ENCODE measurements at regions not wholly inside any gene's neighbourhood (a gene's known extent, or its start where the extent isn't known, plus 50 kb on each side); places are given as distances from the start of the nearest gene placed in this dataset.

DNA sequence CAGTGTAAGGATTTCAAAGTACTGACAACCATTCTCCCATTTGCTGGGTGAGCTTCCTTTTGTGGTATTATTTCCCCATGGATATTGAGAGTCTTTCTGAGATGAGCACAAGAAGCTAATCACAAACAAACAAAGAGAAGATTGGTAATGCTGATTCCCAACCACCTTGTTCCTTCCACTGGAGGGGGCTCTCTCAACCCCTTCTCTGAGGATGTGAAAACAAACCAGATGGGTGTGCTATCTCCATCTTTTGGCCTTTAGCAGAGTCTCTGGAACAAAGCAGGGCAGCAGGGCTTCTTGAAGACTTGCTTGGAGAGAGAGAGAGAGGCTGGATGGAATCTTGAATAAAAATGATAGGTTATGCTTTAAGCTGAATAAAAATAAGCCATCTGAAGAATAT, 576.7 kb upstream of the ZNF462 start:
- DNase-seq (ENCODE audit: low read depth): no peak
- TF ChIP-seq, protein P1, sequence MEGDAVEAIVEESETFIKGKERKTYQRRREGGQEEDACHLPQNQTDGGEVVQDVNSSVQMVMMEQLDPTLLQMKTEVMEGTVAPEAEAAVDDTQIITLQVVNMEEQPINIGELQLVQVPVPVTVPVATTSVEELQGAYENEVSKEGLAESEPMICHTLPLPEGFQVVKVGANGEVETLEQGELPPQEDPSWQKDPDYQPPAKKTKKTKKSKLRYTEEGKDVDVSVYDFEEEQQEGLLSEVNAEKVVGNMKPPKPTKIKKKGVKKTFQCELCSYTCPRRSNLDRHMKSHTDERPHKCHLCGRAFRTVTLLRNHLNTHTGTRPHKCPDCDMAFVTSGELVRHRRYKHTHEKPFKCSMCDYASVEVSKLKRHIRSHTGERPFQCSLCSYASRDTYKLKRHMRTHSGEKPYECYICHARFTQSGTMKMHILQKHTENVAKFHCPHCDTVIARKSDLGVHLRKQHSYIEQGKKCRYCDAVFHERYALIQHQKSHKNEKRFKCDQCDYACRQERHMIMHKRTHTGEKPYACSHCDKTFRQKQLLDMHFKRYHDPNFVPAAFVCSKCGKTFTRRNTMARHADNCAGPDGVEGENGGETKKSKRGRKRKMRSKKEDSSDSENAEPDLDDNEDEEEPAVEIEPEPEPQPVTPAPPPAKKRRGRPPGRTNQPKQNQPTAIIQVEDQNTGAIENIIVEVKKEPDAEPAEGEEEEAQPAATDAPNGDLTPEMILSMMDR (IDR thresholded peaks at IDR 0.05; ENCODE audit: low read length, missing control alignments): no peak
- H3K4me3 ChIP-seq (replicated peaks; ENCODE audit: low read depth, low read length): no peak overlapping the region

DNA sequence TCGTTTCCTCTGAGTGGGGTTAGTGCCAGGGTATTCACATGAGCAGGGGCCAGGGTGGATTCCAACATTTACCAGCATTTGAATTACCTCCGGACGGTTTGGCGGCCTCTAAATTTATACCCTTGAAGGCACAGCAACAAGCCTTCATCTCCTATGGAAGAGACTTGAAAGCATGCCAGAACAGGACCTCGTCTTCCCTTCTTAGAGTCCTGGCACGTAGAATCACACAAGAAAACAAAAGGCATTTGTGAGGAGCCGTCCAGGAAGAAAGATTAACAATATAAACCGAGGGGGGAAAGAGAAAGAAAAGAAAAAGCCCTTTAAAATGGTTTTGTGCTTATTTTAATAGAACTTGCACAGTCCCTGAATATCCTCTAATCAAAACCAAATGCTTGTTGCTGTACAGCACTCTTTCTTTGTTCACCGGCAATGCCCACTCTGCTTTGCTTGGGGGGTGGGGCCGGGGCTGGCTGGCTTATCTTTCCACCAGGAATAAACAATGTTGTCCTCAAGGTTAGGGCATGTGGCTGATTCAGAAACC, 575.8 kb upstream of the ZNF462 start:
- no peak for DNase-seq (ENCODE audit: low read depth)
- TF ChIP-seq, protein P1 (IDR thresholded peaks at IDR 0.05; ENCODE audit: low read length, missing control alignments): no peak
- H3K4me3 ChIP-seq (replicated peaks; ENCODE audit: low read depth, low read length): no peak overlapping the region

DNA sequence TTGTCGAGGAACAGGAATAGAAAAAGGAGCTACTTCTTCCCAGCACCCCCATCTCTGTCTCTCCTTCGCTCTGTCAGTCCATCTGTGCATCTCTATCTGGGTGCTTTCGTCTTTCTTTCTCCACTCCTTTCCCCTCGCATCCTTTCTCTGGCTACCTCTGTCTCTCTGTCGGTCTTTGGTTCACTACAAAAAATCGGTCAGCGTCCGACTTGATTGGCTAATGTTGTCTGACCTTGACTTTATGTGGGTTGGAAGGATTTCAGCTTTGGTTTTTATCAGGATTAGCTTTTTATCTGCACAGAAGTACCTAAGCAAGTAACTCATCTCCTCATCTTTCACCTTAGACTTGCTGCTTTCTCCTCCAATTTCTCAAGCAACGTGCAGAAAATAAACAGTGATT, 575.2 kb upstream of the ZNF462 start:
- TF ChIP-seq, protein P1 (IDR thresholded peaks at IDR 0.05; ENCODE audit: low read length, missing control alignments): no peak
- no peak overlapping the region for H3K4me3 ChIP-seq (replicated peaks; ENCODE audit: low read depth, low read length)
- no peak for DNase-seq (ENCODE audit: low read depth)

DNA sequence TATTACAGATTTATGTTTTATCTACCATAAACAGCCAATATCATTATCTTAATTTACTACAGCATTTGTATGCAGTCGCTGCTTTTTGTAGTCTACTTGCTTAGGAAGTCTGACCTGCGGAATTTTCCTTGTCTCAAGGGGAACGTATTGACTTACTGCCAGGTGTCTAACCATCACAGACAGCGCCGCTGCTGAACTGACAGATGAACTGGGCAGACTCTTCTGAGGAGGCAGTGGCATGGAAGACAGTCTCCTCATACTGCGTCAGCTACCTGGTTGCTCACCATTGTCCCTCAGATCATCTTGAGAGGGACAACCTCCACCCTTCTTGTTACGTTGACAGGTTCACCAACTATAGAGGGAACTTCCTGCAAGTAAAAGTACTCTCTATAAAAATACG, 574.3 kb upstream of the ZNF462 start:
- no peak overlapping the region for H3K4me3 ChIP-seq (replicated peaks; ENCODE audit: low read depth, low read length)
- TF ChIP-seq, protein P1 (IDR thresholded peaks at IDR 0.05; ENCODE audit: low read length, missing control alignments): no peak
- DNase-seq (ENCODE audit: low read depth): no peak

DNA sequence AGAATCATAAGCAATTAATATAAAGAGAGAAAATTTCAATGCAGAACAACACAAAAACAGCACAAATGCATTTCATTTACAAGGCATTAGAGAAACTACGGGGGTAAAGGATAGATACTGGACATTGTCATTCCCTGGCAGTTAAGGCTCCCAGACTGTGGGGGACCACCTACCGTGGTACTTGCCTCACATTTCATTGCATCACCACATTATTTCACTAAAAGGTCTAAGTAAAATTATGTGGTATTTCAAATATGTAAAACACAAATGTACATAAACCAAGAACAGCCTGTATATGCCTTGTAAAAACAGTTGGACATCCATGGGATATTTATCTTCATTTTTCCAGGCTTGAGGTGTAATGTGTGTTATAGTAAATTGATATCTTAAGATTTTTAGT, 571.2 kb upstream of the ZNF462 start:
- DNase-seq (ENCODE audit: low read depth): no peak
- TF ChIP-seq, protein P1 (IDR thresholded peaks at IDR 0.05; ENCODE audit: low read length, missing control alignments): no peak
- no peak overlapping the region for H3K4me3 ChIP-seq (replicated peaks; ENCODE audit: low read depth, low read length)

DNA sequence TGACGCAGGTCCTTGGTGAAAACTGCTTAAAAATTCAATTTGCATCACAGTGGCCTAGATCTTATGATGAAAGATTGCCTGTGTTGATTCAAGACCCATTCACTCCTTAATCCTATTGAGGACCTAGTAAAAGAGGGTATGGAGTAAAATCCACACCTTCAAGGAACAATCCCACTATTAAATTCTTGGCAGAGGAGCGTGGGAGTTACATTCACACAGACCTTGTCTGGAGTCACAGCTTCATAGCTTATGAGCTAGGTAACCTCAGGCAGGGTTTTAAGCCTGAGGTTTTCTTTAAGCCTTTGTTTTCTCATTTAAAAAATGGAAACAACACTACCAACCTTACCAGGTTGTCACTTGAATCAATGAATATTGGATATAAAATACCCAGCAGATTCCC, 566.5 kb upstream of the ZNF462 start:
- H3K4me3 ChIP-seq (replicated peaks; ENCODE audit: low read depth, low read length): no peak overlapping the region
- no peak for DNase-seq (ENCODE audit: low read depth)
- TF ChIP-seq, protein P1 (IDR thresholded peaks at IDR 0.05; ENCODE audit: low read length, missing control alignments): no peak

DNA sequence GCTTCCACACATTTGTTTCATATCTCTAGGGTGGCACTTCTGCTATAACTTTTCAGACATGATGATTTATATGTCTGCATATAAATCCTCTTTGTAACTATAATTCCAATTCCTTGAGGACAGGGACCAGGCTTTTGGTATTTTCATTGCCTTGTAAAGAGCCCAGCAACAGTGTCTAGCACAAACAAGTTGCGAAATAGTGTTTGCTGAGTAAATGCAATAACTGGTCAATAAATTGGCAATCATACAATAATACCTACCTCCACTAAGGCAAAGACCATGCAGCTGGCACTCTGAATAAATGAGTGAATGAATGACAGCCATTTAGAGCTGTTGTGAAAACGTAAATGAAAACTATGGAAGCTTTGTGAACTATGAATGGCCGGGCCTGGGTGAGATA, 564.0 kb upstream of the ZNF462 start:
- TF ChIP-seq, protein P1 (IDR thresholded peaks at IDR 0.05; ENCODE audit: low read length, missing control alignments): no peak
- no peak overlapping the region for H3K4me3 ChIP-seq (replicated peaks; ENCODE audit: low read depth, low read length)
- DNase-seq (ENCODE audit: low read depth): no peak

All from fibroblast of pulmonary artery (primary cell).